PC-9 (cell line): ENCODE measurements at regions not wholly inside any gene's neighbourhood (a gene's known extent, or its start where the extent isn't known, plus 50 kb on each side); places are given as distances from the start of the nearest gene placed in this dataset.

Experiments
- CTCF ChIP-seq: fragments of 200-600 bp; sonication (generic); conservative IDR thresholded peaks from 2 replicates; pipeline ENCODE4 v1.6.1; 2017; ENCODE audit warnings: mixed run types, antibody characterized with exemption, mild to moderate bottlenecking, moderate library complexity
- EZH2 ChIP-seq: fragments of 200-600 bp; sonication (generic); IDR thresholded peaks from 2 replicates; pipeline ENCODE4 v1.8.0; 2017; ENCODE audit warnings: antibody characterized with exemption, low read depth

GRCh38 chr10:64173826-64174225 lies 652.6 kb downstream of the REEP3 start:
- TF ChIP-seq EZH2 (no peak), CTCF (no peak)
